HG03342 (cell line): ENCODE measurements at regions not wholly inside any gene's neighbourhood (a gene's known extent, or its start where the extent isn't known, plus 50 kb on each side); places are given as distances from the start of the nearest gene placed in this dataset.

Source experiments
- ATAC-seq: cut with Tn5 transposase; IDR thresholded peaks from one replicate; pipeline ENCODE4 v1.9.1; 2021; ENCODE audit warnings: mild to moderate bottlenecking, moderate library complexity; ENCODE audit not compliant: unreplicated experiment

DNA sequence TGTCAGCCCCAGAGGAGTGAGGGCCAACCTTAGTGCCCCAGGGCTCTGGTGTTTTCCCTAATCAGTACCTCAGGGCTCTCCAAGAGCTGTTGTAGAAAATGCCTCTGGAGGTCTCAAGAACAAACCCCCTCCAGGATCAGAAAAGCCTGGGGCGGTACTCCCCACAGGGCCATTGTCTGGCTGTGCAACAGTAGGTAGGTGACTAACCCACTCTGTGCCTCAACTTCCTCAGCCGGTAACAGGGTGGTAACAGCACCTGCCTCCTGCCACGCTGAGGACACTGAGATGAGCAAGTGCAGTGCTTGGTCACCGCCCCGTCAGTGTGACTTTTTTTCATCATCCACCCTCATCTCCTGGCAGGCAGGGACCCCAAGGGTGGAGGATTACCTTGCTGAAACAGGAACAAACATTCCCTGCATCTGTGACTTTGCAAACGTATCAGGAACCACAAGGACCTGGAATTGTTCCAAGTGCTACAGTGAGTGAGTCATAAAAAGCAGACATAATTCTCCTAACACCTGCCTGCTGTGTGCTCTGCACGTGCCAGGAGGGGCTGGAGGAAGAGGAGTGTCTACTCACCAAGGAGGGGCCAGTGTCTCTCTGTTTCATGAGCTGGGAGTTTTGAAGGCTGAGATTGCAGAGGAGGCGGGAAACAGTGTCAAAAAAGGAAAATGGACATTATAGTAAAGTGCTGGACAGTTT, 440.8 kb downstream of the NPHP4 start:
- ATAC-seq, result no peak

DNA sequence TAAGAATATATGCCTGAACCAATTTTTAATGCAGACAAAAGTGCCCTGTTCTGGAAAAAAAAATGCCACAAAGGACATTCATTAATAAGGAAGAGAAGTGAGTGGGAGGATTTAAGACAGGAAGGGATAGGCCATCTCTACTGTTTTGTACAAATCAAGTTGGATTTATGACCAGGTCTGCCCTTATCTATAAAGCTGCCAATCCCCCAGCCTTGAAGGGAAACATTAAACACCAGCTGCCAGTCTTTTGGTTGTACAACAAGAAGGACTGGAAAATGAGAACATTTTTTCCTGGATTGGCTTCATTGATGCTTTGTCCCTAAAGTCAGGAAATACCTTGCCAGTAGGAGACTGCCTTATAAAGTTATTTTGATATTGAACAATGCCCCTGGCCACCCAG, 444.0 kb downstream of the NPHP4 start:
- no peak for ATAC-seq

DNA sequence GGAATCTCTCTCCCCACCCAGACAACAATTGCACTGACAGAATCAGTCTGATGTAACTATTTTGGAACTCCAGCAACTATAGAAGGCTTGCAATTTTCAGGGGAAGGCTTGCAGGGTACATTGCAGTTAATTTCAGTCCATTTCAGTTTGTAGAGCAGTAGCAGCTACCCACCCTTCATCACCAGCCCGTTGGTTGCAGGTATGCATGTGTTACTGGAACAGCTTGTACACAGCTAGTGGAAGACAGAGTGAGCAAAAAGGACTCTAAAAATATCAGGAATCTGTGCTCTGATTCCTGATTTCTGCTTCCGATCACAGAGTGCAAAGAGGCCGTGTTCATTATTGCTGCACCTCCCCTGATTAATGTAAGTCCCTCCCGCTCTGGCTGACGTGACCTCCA, 449.0 kb downstream of the NPHP4 start:
- ATAC-seq, result no peak

DNA sequence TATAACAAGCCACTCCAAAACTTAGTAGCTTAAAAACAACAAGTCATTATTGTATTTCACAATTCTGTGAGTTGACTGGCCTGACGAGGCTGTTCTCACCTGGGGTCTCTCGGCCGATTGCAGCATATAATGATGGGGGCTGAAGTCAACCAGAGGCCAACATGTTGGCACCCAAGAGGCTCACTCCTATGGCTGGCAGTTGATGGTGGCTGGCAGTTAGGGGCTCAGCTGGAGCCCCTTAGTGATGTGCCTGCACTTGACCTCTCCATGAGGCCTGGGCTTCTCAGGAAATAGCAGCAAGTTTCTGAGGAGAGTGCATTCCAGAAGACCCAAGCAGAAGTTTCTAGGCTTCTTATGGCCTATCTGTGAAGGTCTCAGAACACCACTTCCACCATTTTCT, 459.4 kb downstream of the NPHP4 start:
- no peak for ATAC-seq

DNA sequence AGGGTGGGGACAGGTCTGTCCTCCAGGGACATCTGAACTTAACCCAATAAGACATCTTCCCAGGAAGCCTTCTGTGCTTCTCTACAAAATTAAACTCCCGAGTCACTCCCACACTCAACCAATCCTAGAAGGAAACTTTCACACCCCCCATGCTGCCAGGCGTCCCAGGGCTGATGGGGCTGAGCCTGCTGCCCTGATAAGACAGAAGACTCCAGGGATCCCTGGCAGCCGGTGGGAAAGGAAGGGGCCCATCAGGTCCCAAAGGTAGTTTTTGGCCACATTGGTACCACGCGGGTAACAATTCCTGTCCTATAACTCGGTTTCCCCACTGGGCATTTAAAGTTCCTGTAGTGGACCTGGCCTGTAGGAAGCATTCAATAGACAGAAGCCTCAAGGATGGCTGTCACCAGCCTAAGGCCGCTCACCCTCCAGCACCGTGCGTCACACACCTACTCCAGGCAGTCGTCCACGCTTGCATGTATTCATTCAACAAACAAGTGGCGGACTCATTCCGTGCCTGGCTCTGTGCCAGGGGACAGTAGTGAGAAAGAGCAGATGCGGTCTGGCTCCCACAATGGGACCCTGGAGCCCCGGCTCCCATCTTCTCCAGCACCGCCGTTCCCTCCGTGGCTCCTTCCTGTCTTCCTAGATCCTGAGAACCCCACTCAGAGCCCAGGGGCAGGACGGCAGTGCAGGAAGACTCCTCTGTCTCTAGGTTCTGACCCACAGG, 465.2 kb downstream of the NPHP4 start:
- no peak for ATAC-seq

DNA sequence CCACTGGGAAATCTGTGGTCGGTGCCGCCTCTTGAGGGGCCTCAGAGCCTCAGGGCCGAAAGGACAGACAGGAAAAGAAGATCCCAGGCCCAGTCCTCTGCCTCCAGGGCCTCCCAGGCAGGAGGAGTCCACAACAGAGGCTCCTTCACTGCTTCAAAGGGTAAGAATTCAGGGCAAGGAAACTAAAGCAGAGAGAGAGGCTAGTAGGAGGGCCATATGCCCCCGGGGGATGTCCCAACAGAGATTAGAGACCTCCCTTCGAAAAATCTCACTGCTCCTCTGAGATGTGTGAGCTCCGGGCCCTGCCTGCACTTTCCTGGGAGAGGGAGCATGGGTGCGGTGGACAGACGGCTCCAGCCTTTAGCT, 465.9 kb downstream of the NPHP4 start:
- ATAC-seq, result no peak

DNA sequence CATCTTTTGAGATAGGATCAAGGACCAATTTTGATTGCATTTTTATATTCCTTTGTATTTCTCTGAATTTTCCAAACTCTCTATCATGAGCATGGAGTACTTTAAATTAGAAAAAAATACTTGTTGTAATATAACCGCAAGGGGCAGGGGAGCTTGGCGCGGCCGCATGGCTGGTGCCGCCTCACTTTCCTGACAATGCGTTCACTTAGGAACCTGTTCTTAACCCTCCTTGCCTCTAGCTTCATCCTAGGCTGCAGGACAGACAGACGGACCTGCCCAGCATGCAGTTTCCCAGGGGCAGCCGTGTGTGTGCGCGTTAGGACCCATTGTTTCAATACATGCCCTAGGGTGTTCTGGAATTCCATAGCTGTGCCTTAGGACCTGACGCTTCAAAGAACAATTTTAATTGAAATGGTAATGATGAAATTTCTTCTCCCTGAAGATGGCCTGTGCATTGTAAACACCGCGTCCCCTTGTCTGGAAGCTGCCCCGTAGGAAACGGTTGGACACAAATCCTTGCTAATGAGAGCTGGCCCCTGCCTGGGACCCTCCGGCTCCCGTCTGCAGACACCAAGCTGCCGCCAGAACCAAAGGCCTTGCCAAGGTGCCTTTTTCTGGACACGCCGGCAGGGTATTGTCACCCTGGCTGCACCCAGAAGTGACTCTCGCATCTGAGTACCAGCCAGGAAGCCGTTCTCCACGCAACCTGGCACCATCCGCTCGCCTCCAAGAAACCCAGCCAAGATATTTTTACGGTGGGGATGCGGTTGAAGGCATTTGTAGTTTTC, 466.4 kb downstream of the NPHP4 start:
- no peak for ATAC-seq

DNA sequence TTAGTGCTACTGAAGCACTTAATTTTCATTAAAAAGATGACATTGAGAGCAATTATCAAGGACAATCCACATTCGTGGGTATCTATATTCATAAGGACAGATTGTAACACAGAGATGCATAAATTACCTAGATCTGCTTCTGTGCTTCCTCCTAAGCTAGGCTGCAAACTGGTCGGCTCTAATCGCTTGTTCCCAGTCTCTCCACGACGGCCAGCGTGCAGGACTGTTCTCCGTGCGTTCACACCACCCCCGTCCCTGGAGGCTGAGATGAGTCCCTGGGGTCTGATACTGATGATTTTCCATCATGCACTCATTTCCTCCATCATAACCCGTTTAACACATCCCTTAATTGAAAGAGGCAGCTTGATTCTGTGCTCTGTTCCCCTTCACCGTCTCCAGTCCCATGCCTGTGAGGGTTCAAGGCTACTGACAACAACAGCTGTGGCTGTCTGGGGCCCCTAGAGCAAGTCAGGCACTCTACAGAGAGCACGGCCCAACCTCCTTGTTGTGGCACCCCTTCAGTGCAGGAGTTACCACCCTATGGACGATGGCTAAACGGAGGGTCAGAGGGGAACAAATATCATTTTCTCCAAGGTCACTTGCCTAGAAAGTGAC, 469.6 kb downstream of the NPHP4 start:
- no peak for ATAC-seq

DNA sequence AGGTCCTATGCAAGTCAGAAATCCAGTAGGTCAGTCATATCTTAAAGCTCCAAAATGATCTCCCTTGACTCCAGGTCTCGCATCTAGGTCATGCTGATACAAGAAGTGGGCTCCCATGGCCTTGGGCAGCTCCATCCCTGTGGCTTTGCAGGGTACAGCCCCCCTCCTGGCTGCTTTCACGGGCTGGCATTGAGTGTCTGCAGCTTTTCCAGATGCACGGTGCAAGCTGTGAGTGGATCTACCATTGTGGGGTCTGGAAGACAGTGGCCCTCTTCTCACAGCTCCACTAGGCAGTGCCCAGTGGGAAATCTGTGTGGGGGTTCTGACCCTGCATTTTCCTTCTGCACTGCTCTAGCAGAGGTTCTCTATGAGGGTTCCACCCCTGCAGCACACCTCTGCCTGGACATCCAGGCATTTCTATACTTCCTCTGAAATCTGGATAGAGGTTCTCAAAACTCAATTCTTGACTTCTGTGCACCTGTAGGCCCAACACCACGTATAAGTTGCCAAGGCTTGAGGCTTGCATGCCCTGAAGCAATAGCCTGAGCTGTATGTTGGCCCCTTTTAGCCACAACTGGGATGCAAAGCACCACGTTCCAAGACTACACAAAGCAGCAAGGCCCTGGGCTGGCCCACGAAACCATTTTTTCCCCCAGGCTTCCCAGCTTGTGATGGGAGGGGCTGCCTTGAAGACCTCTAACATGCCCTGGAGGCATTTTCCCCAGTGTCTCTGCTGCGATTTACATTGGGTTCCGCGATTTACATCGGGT, 472.7 kb downstream of the NPHP4 start:
- no peak for ATAC-seq

DNA sequence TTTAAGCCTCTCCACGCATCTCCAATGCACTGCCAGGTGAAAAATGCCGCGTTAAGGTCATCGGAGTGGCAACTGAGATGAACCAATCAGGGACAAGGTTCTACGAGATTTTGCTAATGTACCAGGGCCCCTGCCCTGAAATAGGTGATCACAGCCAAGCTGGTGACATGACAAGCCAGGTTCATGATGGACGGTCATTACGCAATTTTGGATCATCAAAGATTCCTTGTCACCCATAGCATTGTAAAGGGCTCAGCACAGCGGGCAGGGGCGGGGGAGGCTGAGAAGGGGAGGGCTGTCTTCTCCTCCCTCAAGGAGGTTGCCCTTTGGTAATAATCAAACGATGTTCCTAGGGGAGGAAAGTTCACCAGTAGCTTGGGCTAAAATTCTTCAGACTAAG, 475.5 kb downstream of the NPHP4 start:
- no peak for ATAC-seq

DNA sequence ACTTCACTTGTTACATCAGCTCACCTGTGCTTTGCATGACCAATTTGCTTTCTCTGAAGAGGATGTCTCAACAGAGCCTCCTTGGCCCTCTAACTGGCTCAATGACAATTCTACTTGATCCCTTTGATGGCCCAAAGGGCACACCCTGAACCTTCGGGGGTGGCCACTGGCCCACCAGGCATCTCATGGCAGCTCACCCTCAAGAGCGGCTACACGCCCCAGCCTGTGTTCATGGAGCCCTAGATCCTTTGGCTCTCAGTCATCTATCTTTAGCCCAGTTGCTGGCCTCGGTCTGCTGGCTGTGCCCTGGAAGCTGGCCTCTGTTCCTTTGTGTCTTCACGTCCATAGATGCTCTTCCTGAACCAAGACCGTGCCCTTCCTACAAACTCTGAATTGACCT, 476.7 kb downstream of the NPHP4 start:
- no peak for ATAC-seq

DNA sequence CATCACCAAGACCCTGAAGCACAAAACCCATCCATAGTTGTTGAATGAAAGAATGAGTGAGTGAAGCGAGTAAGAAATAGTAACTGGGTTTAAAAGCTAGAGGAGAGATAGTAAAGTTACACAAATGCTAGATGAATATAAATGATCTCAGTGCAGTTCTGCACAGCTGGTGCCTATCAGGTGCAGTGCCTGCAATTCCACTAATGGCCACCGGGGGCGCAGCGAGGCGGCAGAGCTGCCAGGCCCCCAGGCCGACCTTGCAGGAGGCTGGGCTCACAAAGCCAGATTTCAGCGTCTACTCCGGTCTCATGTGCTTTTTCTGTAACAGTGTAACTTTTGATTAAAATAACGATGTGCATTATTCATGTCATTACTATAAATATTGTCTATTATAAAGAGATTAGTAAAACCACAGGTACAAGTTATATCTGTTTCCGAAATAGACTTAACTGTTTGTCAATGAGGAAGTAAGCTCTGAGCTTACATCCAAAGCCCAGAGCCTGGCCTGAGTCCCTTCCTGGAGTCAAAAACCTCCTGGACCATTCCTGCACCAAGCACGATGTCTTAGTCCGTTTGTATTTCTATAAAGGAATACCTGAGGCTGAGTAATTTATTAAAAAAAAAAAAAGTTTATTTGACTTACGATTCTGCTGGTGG, 477.6 kb downstream of the NPHP4 start:
- peak; percentile 61 for ATAC-seq

DNA sequence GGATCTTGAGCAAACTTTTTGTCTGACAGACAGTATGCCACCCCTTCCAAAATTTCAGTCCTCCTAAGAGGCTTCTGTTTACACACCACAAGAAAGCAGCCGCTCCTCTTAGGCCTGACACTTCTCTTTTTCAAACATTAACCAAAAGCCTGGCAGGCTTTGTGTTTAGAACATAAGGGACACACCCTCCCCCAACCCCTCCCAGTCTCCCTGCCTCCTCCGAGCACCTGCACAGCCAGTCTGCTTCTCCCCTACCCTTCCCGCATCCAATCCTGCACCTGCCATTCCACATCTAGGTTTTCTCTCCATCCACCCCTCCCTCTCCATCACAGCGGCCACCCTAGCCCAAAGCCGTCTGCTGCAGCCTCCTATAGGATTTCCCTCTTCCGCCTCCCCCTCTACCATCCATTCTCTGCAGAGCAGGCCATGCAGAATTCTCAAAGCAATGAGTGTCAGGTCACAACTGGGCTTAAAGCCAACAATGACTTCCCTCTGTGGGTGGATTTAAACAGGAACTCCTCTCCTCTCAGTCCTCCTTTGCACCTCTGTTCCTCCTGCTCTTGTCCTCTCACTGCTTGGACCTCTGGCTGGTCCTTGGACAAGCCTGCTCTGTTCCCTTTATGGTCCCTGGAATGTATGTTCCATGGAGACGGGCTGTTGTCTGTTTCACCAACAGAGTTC, 478.2 kb downstream of the NPHP4 start:
- ATAC-seq, result no peak

DNA sequence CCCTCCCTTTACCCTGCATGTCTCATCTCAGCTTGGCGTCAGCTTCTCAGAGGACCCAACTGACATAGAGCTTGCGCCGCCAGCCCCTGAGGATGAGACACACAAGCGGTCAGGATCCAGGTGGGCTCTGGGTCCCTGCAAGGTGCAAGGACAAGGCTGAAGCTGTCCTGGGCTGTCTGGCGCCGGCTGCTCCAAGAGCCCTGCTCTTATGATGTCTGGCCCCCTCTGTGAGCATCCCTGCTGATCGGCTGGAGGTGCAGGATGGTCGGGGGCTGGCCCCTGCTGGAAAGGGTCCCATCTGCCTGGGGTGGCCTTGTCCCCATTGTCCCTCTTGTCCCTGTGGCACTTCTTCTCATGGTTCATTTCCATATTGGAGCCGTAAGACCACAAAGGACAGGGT, 479.0 kb downstream of the NPHP4 start:
- no peak for ATAC-seq

DNA sequence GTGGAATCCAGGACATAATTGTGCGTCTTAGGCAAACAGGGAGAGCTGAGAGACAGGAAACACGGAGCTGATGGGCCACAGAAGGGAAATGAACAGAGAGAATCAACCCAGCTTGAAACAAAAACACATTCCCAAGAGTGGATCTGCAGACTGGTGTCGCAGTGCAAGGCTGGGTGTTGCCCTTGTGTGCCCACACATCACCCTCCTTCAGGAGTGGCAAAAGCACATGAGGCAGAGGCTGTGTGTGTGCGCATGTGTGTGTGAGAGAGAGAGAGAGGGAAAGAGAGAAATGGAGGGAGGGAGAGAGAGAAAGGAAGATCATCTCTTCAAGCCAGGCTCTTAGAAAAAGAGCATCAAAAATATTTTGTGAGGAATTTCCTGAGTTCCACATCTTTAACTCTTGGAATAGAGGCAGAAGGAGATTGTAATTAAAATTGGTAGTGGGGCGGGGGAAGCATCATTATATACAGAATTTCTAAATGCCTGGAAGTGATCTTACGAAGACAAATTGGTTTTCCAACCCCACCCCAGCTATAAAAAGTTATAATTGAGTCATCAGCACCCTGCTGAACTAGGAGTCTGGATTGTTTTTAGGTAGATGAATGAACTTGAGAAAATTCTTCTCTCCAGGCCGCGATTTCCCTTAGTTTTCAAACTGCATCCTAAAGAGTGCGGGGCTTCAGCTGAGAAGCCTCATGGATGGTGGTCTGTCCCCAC, 480.7 kb downstream of the NPHP4 start:
- ATAC-seq, result no peak

DNA sequence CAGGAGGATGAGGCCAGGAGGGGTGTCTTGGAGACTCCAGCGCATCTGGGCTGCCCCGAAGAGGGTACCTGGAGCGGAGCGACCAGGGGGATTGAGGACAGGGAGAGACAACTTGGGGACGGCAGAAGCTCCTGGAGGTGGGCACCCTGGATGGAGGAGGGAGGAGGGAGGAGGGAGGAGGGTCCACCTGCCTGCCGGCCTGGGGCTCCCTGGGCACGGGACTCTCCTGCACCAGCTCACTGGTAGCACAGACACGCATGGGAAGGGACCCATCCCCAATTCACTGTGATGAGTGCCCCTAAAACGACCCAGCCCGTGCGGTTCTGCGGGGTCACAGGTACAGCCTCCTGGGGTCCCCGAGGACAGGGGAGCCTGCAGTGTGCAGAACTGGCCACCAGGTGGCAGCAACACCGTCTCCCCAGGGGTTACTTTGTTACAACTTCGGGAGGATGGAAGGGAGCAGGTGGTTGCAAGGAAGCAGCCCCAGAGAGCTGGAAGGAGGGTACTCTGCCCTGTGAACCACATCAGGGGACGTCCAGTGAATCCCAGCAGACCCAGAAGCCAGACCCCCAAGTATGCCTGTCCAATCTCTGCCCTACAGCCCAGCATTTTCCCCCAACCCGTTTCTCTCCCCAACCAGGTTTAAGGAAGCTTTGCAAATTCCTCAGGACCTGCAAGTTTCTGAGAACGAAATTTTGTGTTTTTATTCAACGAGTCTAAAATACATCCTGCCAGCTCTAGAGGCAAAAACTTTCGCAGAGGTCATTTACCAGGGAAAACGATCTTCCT, 482.4 kb downstream of the NPHP4 start:
- ATAC-seq, result no peak

DNA sequence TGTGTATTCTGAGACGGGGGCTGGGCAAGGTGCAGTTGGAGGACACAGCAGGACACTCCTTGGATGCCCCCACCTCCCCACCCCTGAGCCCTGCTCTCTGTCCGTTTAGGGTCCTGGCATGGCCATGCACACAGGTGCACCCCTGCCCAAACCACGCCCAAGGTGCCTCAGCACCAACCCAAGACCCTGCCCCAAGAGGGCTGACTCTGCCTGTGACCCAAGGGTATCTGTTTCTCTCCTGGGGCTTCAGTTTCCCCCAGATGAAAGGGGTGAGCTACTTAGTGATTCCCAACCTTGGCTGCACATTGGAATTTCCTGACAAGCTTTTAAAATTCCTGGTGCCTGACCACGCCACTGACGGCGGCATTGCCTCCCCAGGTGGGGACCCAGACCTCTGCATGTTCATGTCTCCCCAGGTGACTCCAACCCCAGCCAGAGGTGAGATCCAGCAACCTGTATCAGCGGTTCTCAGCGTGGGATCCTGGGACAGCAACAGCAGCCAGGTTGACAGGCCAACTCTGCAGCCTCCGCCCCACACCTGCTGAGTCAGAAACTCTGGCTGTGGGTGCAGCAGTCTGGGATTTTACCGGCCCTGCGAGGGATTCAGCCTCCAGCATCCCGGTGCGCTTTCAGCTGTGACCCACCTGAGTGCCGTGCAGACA, 483.4 kb downstream of the NPHP4 start:
- ATAC-seq, result no peak

DNA sequence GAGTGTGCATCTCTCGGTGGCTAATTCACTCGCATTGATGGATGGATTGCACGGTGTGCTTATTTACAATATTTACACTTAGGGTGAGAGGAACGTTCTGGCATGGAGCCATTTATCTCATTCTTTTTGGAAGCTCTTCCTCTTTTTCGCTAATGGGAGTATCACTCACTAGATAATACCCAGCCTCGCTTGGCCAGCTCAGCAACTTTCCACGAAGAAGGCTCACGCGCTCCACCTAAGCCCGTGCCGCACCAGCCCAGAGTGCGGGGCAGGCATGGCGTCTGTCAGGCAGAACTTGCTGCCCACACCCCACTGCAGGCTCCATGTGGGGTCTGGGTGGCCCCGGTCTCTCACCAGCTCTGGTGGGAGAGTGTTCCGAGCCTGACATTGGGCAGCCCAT, 484.9 kb downstream of the NPHP4 start:
- ATAC-seq, result no peak
